Fibroblast of lung (primary cell): ENCODE measurements at regions not wholly inside any gene's neighbourhood (a gene's known extent, or its start where the extent isn't known, plus 50 kb on each side); places are given as distances from the start of the nearest gene placed in this dataset.

ENCODE experiments used
- DNase-seq, 2 donors: peaks; one replicate each; pipeline versions ENCODE4 v3.0.0 to v3.0.0-alpha.2; 2010; ENCODE audit warnings: low read depth in 2 of 2
- H2AFZ ChIP-seq: 2 replicates; pipeline ENCODE4 v1.5.1; 2012; ENCODE audit warnings: low read length, control low read depth, inconsistent platforms
- H3K27ac ChIP-seq: 2 replicates; pipeline ENCODE4 v1.5.1; 2011; ENCODE audit warnings: low read length, control low read depth; ENCODE audit not compliant: insufficient read depth
- H3K27me3 ChIP-seq: 2 replicates; pipeline ENCODE4 v1.5.1; 2011; ENCODE audit warnings: mild to moderate bottlenecking, low read length; ENCODE audit not compliant: control insufficient read depth, insufficient read depth
- H3K36me3 ChIP-seq: 2 replicates; pipeline ENCODE4 v1.5.1; 2011; ENCODE audit warnings: low read length; ENCODE audit not compliant: control insufficient read depth, insufficient read depth
- H3K4me1 ChIP-seq: 2 replicates; pipeline ENCODE4 v1.5.1; 2011; ENCODE audit warnings: low read length; ENCODE audit not compliant: control insufficient read depth, insufficient read depth; ENCODE audit errors: extremely low read depth
- H3K4me2 ChIP-seq: 2 replicates; pipeline ENCODE4 v1.5.1; 2011; ENCODE audit warnings: low read length, control low read depth; ENCODE audit not compliant: insufficient read depth; ENCODE audit errors: extremely low read depth
- H3K4me3 ChIP-seq, 4 experiments: fragments of 200-600 bp in 1 of 4; sonication (generic) in 1 of 4; replicated peaks in 1 of 4; 2 replicates each; pipeline ENCODE4 v1.5.1; 2011 to 2016; ENCODE audit warnings: low read length in 4 of 4, low read depth in 3 of 4, mild to moderate bottlenecking in 3 of 4, control low read depth in 2 of 4, inconsistent platforms in 1 of 4, mixed read lengths in 1 of 4; ENCODE audit not compliant: insufficient read depth in 1 of 4; ENCODE audit errors: control extremely low read depth in 1 of 4
- H3K79me2 ChIP-seq: 2 replicates; pipeline ENCODE4 v1.5.1; 2012; ENCODE audit warnings: mild to moderate bottlenecking, low read length, inconsistent platforms; ENCODE audit not compliant: control insufficient read depth, insufficient read depth
- H3K9ac ChIP-seq: 2 replicates; pipeline ENCODE4 v1.5.1; 2011; ENCODE audit warnings: mild to moderate bottlenecking, low read length, control low read depth; ENCODE audit not compliant: insufficient read depth
- H3K9me3 ChIP-seq: 2 replicates; pipeline ENCODE4 v1.5.1; 2012; ENCODE audit warnings: low read depth, low read length; ENCODE audit not compliant: control insufficient read depth, insufficient read depth
- H4K20me1 ChIP-seq: 2 replicates; pipeline ENCODE4 v1.5.1; 2011; ENCODE audit warnings: low read length; ENCODE audit not compliant: control insufficient read depth, insufficient read depth; ENCODE audit errors: extremely low read depth
- EZH2 ChIP-seq: IDR thresholded peaks from 2 replicates; pipeline ENCODE4 v1.5.1; 2012; ENCODE audit warnings: low read length, control low read depth, mild to moderate bottlenecking; ENCODE audit errors: missing control alignments
- TF ChIP-seq, protein P1 (sequence below), 2 donors: IDR thresholded peaks in 1 of 2; conservative IDR thresholded peaks in 1 of 2; 1 replicate in 1 of 2; 2 replicates in 1 of 2; pipeline ENCODE4 v1.5.1; 2011 to 2012; ENCODE audit warnings: low read length in 2 of 2, control low read depth in 1 of 2, inconsistent platforms in 1 of 2, low read depth in 1 of 2, mild to moderate bottlenecking in 1 of 2

DNA sequence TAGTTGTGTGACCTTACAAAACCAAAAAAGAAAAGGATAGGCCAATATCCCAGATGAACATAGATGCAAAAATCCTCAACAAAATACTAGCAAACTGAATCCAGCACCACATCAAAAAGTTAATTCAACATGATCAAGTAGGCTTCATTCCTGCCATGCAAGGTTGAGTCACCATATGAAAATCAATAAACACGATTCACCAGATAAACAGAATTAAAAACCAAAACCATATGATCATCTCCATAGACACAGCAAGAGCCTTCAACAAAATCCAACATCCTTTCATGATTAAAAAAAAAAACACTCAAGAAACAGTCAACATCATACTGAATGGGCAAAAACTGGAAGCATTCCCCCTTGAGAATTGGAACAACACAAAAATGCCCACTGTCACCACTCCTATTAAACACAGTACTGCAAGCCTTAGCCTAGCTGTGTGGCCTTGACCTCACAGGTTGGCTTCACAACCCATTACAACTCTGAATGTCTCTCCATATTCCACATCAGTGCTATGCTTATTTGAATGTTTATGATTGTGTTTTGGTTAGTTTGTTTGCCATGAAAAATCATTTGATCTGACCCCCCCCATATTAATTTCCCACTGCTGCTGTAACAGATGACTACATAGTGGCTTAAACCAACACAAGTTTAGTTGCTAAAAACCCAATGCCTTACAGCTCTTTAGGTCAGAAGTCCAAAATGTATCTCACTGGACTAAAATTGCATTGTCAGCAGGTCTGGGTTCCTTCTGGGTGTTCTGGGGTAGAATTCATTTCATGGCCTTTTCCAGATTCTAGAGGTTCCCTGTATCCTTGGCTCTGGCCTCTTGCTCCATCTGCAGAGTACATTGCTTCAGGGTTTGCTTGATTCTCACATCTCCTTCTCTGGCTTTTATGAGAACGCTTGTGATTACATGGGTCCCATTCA is 257.1 kb upstream of the DYNLRB2 start:
- H2AFZ ChIP-seq = no peak overlapping the region
- no peaks in the 10 kb centered on the region for H4K20me1 ChIP-seq
- H3K9me3 ChIP-seq = no peaks in the 10 kb centered on the region
- no peak for TF ChIP-seq EZH2
- TF ChIP-seq, protein P1, sequence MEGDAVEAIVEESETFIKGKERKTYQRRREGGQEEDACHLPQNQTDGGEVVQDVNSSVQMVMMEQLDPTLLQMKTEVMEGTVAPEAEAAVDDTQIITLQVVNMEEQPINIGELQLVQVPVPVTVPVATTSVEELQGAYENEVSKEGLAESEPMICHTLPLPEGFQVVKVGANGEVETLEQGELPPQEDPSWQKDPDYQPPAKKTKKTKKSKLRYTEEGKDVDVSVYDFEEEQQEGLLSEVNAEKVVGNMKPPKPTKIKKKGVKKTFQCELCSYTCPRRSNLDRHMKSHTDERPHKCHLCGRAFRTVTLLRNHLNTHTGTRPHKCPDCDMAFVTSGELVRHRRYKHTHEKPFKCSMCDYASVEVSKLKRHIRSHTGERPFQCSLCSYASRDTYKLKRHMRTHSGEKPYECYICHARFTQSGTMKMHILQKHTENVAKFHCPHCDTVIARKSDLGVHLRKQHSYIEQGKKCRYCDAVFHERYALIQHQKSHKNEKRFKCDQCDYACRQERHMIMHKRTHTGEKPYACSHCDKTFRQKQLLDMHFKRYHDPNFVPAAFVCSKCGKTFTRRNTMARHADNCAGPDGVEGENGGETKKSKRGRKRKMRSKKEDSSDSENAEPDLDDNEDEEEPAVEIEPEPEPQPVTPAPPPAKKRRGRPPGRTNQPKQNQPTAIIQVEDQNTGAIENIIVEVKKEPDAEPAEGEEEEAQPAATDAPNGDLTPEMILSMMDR (conservative IDR thresholded peaks at IDR 0.05 in 1 of 2, IDR thresholded peaks at IDR 0.05 in 1 of 2; ENCODE audit: low read depth in 1 of 2, low read length in 2 of 2) = no peak
- H3K9ac ChIP-seq = no peak overlapping the region
- peaks cover 6% of the 10 kb centered on the region for H3K4me1 ChIP-seq
- no peaks in the 10 kb centered on the region for H3K36me3 ChIP-seq
- no peak overlapping the region for H3K4me2 ChIP-seq
- no peak for DNase-seq
- no peaks in the 10 kb centered on the region for H3K27me3 ChIP-seq
- no peaks in the 10 kb centered on the region for H3K79me2 ChIP-seq
- H3K27ac ChIP-seq = no peak overlapping the region
- no peak overlapping the region for H3K4me3 ChIP-seq

DNA sequence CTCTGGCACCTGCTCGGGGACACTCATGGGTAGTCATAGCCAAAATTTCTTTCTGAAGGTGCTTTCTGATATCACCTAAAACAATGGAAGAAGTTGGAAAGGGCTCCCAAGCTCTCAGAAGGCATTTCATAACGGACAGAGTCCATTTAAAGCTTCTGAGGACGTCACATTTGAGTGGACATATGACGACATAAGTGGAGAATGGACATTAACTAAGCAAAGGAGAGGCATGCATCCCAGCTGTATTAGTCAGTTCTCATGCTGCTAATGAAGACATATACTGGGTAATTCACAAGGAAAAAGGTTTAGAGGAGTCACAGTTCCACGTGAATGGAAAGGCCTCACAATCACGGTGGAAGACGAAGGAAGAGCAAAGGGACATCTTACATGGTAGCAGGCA is 260.2 kb upstream of the DYNLRB2 start:
- H3K36me3 ChIP-seq = no peaks in the 10 kb centered on the region
- peaks cover 6% of the 10 kb centered on the region for H3K4me1 ChIP-seq
- no peaks in the 10 kb centered on the region for H3K79me2 ChIP-seq
- no peak overlapping the region for H3K9ac ChIP-seq
- H4K20me1 ChIP-seq = no peaks in the 10 kb centered on the region
- no peak for DNase-seq
- no peak overlapping the region for H3K4me3 ChIP-seq
- TF ChIP-seq, protein P1 (conservative IDR thresholded peaks at IDR 0.05 in 1 of 2, IDR thresholded peaks at IDR 0.05 in 1 of 2; ENCODE audit: low read depth in 1 of 2, low read length in 2 of 2) = no peak
- no peak for TF ChIP-seq EZH2
- H3K27ac ChIP-seq = no peak overlapping the region
- no peaks in the 10 kb centered on the region for H3K9me3 ChIP-seq
- H3K4me2 ChIP-seq = no peak overlapping the region
- no peaks in the 10 kb centered on the region for H3K27me3 ChIP-seq
- no peak overlapping the region for H2AFZ ChIP-seq

DNA sequence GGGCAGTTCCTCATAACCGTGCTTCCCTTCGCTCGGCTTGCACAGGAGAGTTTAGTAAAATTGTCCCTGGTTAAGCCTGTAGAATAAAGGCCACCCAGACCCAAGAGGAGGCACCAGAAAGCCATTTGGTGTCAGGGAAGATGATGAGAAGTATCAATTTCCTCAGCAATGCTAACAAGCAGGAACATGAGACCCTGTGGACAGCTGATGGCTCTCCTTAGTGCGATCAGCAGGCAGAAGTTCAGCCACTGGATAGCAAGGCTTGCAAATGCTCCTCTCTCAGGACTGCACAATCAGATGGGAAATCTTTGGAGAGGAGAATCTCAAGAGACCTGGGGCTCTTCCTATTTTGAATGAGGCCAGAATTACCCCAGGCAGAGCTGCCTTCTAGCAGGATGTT is 261.1 kb upstream of the DYNLRB2 start:
- no peak for DNase-seq
- no peak overlapping the region for H3K4me2 ChIP-seq
- H2AFZ ChIP-seq = no peak overlapping the region
- no peak overlapping the region for H3K27ac ChIP-seq
- TF ChIP-seq, protein P1 (conservative IDR thresholded peaks at IDR 0.05 in 1 of 2, IDR thresholded peaks at IDR 0.05 in 1 of 2; ENCODE audit: low read depth in 1 of 2, low read length in 2 of 2) = no peak
- no peak for TF ChIP-seq EZH2
- no peaks in the 10 kb centered on the region for H3K27me3 ChIP-seq
- H3K79me2 ChIP-seq = no peaks in the 10 kb centered on the region
- no peaks in the 10 kb centered on the region for H4K20me1 ChIP-seq
- H3K36me3 ChIP-seq = no peaks in the 10 kb centered on the region
- no peak overlapping the region for H3K9ac ChIP-seq
- H3K4me3 ChIP-seq = no peak overlapping the region
- H3K4me1 ChIP-seq = peaks cover 2% of the 10 kb centered on the region
- H3K9me3 ChIP-seq = no peaks in the 10 kb centered on the region
